Mammary epithelial cell (primary cell): ENCODE measurements at regions not wholly inside any gene's neighbourhood (a gene's known extent, or its start where the extent isn't known, plus 50 kb on each side); places are given as distances from the start of the nearest gene placed in this dataset.

Source experiments
- CTCF ChIP-seq, 2 donors: IDR thresholded peaks in 1 of 2; conservative IDR thresholded peaks in 1 of 2; 2 replicates each; pipeline ENCODE4 v1.5.1; 2011 to 2012; ENCODE audit warnings: inconsistent platforms in 2 of 2, low read length in 2 of 2, mild to moderate bottlenecking in 2 of 2, control low read depth in 1 of 2, low read depth in 1 of 2; ENCODE audit not compliant: insufficient read depth in 1 of 2; ENCODE audit errors: extremely low read depth in 1 of 2
- EZH2 ChIP-seq: IDR thresholded peaks from 2 replicates; pipeline ENCODE4 v1.6.1; 2012; ENCODE audit warnings: low read length, inconsistent platforms, borderline replicate concordance

GRCh38 chr4:86483773-86484172 is 110.3 kb upstream of the PTPN13 start:
- TF ChIP-seq CTCF (conservative IDR thresholded peaks at IDR 0.05 in 1 of 2, IDR thresholded peaks at IDR 0.05 in 1 of 2; ENCODE audit: extremely low read depth in 1 of 2, insufficient read depth in 1 of 2, low read depth in 1 of 2, low read length in 2 of 2), result no peak
- TF ChIP-seq EZH2, result no peak
